DMS53 treated with DMSO at 0.1 percent for 48 hours (cell line): ENCODE measurements at regions not wholly inside any gene's neighbourhood (a gene's known extent, or its start where the extent isn't known, plus 50 kb on each side); places are given as distances from the start of the nearest gene placed in this dataset.

ENCODE experiments used
- DNase-seq: peaks from one replicate; lab custom pipeline; 2025; ENCODE audit not compliant: unreplicated experiment; lab: John Stamatoyannopoulos, UW

DNA sequence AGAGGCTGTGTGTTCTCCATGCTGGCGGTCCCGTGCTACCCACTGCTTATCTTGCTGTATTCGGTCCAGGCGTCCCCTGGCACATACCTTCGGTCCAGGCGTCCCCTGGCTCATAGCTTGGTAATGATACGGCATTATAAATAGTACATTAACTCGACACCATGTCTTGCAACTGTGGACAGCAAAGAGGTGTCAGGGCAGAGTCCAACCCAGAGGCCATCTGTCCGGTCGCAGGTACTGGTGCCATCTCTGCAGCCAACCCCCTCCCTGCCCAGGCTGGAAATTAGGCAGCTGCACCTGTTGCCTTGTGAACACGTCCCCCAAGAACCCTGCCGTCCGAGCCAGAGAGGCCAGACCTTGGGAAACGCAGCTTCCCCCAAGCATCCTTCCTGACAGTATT lies 634.3 kb downstream of the BRD1 start:
- no peak for DNase-seq

DNA sequence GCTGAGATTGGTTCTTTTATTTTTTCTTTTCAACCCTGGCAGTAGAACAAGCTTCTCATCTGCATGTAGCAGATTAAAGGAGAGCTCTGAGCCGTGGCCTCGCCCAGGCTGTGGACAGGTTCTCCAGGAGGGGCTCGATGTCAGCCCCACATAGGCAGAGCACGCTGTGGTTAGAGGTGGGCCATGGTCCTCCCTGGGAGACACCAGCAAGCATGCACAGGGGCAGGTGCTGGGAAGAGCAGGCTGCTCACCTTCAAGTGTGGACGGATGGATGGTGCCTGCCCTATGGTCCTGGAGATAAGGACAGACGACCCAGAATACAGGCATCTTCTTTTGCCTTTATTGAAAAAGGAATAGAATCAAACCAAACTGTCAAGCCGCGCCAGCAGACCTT lies 634.8 kb downstream of the BRD1 start:
- no peak for DNase-seq

DNA sequence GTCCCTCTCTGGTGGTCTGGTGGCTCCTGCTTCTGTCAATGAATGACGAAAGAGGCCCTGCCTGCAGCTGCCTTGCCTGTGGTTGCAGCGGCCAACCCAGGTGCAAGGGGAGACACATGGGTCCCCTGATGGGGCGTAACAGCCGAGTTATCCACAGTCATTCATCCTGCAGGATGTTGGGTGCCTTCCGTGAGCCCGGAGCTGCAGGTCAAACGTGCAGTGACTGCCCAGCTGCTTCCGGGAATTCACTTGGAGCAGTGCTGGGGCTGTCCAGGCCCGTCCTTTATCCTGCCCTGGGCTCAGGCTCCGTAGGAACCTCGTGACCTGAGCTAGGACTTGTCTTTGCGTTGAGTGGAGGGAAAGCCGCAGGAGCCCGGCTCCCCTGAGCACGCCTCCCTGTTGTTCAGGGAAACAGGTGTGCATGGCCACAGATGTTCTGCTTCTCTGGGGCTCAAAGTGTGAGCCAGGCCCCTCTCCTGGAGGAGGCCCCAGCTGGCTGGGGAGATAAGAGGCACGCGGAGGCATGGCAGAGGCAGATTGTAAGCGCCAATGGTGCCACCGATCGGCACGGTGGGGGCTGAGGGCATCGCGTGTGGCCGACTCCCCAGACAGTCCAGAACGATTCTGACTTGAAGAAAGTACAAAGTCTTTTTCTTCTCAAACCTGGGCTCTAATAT lies 635.4 kb downstream of the BRD1 start:
- no peak for DNase-seq

- no peak for DNase-seq
Observed at GRCh38 chr22:49191506-49191980, 636.1 kb downstream of the BRD1 start.

DNA sequence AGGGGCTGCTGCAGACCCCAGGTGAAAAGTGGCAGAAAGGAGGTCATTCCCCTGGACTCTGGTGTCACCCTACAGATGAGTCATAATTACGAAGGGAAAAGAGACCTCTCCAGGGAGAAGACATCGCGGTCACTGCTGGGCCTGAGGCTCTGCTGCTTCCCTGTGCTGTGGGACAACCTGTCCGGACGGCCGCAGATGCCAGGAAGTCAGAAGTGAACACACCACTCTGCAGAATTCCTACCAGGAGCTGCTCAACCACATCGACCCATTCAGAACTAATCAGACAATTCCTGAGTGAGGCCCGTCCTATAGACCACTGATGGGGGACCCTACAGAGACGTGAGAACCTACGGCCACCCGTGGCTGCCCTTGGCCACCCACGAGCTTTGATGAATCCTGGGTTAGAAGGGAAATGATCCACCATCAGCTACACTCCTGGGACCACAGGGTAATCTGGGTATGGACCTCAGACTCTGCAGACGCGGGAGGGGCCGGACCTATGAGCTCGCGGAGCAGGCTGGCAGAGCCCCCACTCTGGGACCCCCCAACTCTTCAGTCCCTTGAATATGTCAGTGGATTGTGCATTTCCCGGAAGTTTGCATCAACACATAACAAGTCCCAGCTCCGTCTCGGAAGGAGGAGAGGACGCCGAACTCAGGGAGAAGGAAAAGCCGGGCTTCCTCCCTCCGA lies 636.7 kb downstream of the BRD1 start:
- no peak for DNase-seq

DNA sequence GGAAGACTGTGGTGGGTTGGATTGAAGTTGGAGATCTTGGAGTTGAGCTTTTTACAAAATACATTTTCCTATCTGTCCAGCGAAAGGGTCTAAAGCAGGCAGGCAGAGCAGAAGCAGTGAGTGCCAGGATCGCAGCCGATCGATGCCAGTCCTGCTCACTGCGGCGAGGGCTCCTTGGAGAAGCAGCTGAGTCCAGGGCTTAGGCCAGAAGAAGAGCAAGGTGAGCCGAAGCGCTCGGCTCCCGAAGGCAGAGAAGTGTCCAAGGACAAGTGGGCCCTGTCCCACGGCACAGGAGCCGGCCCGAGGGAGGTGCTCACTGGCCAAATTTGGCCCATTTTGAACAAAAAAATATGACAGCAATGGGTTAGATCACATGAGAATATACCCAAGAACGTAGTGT lies 637.8 kb downstream of the BRD1 start:
- no peak for DNase-seq

- no peak for DNase-seq
Observed at GRCh38 chr22:49188591-49188990, 639.1 kb downstream of the BRD1 start.

DNA sequence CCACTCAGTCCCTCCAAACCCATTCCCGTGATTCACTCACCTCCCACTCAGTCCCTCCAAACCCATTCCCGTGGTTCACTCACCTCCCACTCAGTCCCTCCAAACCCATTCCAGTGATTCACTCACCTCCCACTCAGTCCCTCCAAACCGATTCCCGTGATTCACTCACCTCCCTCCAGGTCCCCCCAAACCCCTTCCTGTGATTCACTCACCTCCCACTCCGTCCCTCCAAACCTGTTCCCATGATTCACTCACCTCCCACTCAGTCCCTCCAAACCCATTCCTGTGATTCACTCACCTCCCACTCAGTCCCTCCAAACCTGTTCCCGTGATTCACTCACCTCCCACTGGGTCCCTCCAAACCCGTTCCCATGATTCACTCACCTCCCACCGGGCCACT lies 639.6 kb downstream of the BRD1 start:
- no peak for DNase-seq

GRCh38 chr22:49186762-49187161 lies 640.9 kb downstream of the BRD1 start:
- DNase-seq: no peak

DNA sequence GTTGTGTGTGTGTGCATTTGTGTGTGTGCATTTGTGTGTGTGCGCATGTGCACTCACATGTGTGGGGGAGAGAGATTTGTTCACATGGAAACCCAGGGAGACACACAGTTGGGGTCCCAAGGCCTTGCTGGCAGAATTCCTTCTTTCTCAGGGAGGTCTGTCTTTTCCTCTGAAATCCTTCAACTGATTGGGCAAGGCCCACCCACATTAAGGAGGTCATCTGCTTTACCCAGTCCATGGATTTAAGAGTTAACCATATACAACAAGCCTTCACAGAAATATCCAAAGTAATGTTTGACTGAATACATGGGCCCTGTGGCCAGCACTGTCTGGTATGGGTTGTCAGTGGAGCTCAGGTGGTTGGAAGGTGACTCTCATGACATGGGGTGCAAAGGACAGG lies 641.4 kb downstream of the BRD1 start:
- no peak for DNase-seq

DNA sequence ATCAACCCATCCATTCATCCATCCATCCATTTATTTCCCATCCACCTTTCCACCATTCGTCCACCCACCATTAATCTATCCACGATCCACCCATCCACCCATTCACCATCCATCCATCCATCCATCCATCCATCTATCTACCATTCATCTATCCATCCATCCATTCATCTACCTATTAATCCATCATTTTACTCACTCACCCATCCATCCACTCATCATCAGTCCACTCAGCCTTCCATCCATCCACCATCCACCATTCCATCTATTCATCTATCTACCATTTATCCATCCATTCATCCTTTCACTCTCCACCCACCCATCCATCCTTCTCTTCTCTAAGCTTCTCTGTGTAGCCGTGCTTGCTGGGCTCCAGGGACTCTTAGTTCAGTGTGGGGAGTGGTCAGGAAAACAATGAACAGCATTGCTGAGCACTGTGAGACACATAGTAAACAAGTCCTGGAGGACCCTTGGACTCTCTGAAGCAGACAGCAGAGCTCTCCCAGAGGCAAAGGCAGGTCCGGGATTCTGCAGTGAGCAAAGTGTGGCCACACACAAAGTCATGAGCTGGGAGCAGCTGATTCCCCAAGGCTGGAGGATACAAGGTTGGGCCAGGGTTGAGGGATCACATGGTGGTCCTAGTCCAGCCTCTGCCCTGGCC lies 642.2 kb downstream of the BRD1 start:
- DNase-seq: no peak

GRCh38 chr22:49184736-49185135 lies 642.9 kb downstream of the BRD1 start:
- no peak for DNase-seq

DNA sequence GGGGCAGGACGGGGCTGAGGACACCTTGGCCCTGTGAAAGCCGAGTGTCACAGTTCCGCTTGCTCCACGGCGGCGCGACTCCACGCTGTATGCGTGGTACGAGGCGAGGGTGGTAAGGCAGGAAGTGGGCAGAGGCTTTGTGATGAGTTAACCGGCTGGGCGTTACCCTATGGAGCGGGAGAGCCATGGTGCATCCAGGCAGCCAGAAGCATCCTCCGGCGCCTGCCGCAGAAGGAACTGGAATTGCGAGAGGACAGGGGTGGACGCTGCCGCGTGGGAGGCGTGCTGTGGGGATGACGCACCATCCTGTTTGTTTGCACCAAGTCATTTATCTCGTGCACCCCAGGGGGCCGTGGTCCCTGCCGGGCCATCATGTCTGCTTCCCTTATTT lies 643.9 kb downstream of the BRD1 start:
- no peak for DNase-seq

DNA sequence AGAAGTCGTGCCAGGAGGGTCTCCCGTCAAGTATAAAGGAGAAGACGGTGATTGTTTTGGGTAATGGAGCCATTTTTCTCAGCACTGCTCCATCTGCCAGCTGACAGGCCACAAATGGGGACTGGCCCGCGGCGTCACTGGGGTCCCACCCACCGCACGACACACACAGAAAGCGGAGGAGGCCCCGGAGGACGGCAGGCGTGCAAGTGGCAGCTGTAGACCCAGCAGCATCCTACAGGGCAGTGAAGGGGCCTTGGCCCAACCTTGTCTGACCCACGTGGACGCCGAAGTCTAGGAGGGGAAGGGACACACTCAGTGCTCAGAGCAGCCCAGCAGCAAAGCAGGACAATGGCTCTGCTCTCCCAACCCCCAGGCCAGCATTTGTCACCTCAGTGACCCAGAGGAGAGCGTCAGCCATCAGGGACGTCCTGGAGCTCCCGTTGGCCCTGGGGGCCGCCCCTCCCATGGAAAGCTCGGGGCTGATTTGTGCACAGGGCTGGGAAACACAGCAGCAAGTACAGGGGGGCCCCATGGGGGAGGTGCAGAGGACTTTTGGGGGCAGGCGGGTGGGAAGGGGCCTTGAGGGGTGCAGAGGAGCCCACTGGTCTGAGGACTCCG lies 644.4 kb downstream of the BRD1 start:
- DNase-seq: no peak

DNA sequence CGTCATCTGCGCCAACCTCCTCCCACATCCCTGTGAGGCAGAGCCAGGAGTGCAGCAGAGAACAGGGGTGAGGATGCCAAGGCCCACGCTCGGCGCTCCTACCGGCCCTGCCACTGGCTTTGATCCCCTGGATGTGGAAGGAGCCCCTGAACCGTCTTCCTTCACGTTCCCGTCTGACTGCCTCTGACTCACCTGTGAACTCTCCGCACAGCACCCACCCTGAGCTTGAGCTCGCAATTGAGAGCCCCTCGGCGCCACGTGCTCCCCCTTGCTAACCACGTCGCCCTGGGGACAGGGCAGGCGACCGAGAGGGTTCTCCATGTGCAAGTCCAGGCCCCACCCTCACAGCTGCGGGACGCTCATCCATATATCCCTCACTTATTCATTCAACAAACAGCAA lies 645.3 kb downstream of the BRD1 start:
- no peak for DNase-seq

DNA sequence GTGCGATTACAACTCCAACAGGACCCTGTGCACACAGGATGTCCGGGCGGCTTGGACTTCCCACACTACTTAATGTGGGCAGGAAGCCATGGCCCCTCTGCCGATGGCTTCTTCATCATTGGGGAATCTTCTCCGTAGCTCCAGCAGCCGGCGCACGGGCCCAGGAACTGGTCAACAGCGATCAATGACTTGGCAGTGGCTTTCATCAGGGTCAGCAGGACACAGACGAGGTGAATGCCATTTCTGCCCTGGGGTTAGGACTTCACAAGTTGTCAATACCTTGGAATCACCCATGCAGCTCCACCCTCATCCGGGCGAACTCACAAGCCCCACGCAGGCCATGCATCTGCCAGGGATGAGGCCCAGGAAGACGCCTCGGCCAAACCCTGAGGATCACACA lies 645.7 kb downstream of the BRD1 start:
- no peak for DNase-seq

GRCh38 chr22:49181431-49181830 lies 646.2 kb downstream of the BRD1 start:
- DNase-seq: no peak

DNA sequence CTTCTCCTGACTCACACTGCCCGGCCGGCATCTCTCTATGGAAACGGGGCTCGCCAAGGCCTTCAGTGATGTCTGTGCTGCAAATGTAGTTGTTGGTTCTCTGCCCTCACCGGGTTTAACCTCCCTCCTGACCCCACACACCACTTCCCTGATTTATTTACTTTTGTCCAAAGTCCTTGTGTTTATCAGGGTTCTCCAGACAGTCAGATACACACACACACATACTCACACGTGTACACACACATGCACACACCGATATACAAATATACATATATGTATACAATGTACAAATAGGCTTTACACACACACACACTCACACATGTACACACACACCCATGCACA lies 647.0 kb downstream of the BRD1 start:
- no peak for DNase-seq

- no peak for DNase-seq
Observed at GRCh38 chr22:49179886-49180682, 647.6 kb downstream of the BRD1 start.

DNA sequence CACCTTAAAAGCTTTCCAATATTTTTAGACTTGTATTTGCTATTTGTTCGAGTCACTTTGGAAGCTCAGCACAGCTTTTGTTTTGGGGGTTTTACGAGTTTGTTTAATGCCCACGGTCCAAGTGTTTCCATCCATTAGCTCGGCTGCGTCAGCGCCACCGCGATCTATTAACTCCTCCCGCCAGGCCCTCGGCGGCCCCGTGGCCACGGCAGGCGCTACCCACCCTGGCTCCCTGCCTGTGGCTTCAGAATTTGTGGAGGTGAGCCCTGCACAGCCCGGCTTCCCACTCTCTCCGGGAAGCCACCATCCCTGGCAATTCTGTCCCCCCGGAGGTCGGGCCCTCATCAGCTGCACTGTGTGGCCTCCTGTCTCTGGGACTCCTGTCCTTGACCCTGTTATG lies 648.5 kb downstream of the BRD1 start:
- no peak for DNase-seq
